SU-DHL-6 (cell line): ENCODE measurements at regions not wholly inside any gene's neighbourhood (a gene's known extent, or its start where the extent isn't known, plus 50 kb on each side); places are given as distances from the start of the nearest gene placed in this dataset.

Experiments used
- EZH2phosphoT487 ChIP-seq: fragments of 200-600 bp; sonication (generic), shearing (Covaris generic); conservative IDR thresholded peaks from 2 replicates; pipeline ENCODE4 v1.6.1; 2018; ENCODE audit warnings: mild to moderate bottlenecking, antibody characterized with exemption, low read length, moderate library complexity, mixed read lengths
- TF ChIP-seq, protein P1 (sequence below): fragments of 200-600 bp; sonication (generic); IDR thresholded peaks from one replicate; pipeline ENCODE4 v1.5.1; 2017; ENCODE audit warnings: antibody characterized with exemption, mild to moderate bottlenecking, low read length, moderate library complexity; ENCODE audit not compliant: insufficient read depth, poor library complexity, severe bottlenecking

- TF ChIP-seq, protein P1, sequence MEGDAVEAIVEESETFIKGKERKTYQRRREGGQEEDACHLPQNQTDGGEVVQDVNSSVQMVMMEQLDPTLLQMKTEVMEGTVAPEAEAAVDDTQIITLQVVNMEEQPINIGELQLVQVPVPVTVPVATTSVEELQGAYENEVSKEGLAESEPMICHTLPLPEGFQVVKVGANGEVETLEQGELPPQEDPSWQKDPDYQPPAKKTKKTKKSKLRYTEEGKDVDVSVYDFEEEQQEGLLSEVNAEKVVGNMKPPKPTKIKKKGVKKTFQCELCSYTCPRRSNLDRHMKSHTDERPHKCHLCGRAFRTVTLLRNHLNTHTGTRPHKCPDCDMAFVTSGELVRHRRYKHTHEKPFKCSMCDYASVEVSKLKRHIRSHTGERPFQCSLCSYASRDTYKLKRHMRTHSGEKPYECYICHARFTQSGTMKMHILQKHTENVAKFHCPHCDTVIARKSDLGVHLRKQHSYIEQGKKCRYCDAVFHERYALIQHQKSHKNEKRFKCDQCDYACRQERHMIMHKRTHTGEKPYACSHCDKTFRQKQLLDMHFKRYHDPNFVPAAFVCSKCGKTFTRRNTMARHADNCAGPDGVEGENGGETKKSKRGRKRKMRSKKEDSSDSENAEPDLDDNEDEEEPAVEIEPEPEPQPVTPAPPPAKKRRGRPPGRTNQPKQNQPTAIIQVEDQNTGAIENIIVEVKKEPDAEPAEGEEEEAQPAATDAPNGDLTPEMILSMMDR: no peak
- no peak for TF ChIP-seq EZH2phosphoT487
These were observed 193.3 kb downstream of the PALM2AKAP2 start for GRCh38 chr9:109973336-109973735.
